Natural killer cell (primary cell): ENCODE measurements at regions not wholly inside any gene's neighbourhood (a gene's known extent, or its start where the extent isn't known, plus 50 kb on each side); places are given as distances from the start of the nearest gene placed in this dataset.

Experiments used
- ATAC-seq, 3 donors: fragments of 150-1000 bp in 2 of 3; fragments of 200-7000 bp in 1 of 3; cut with Tn5 transposase; 1 replicate in 1 of 3; 2 replicates in 2 of 3; pipeline ENCODE4 v1.10.0; 2021; ENCODE audit warnings: mild to moderate bottlenecking in 2 of 3, moderate library complexity in 2 of 3
- DNase-seq, 2 donors: peaks; one replicate each; pipeline versions ENCODE4 v3.0.0 to v3.0.0-alpha.2; 2013 to 2021; ENCODE audit warnings: mixed read lengths in 1 of 2
- H3K27ac ChIP-seq: one replicate; pipeline ENCODE4 v1.5.1; 2013; ENCODE audit warnings: mild to moderate bottlenecking, low read length
- H3K27me3 ChIP-seq: one replicate; pipeline ENCODE4 v1.6.1; 2013; ENCODE audit warnings: low read length; ENCODE audit not compliant: control insufficient read depth, insufficient read depth
- H3K36me3 ChIP-seq: one replicate; pipeline ENCODE4 v1.6.1; 2013; ENCODE audit warnings: low read length; ENCODE audit not compliant: control insufficient read depth, insufficient read depth
- H3K4me1 ChIP-seq: one replicate; pipeline ENCODE4 v1.6.1; 2013; ENCODE audit warnings: low read length; ENCODE audit not compliant: control insufficient read depth, insufficient read depth
- H3K4me3 ChIP-seq: one replicate; pipeline ENCODE4 v1.5.1; 2013; ENCODE audit warnings: low read length
- H3K9me3 ChIP-seq: one replicate; pipeline ENCODE4 v1.6.1; 2013; ENCODE audit warnings: low read length; ENCODE audit not compliant: control insufficient read depth, insufficient read depth
- H3K27ac Mint-ChIP-seq, 2 donors: one replicate each; pipeline ENCODE4 v1.8.0; 2022; ENCODE audit warnings: mild to moderate bottlenecking in 2 of 2, mixed read lengths in 2 of 2, moderate library complexity in 1 of 2
- H3K27me3 Mint-ChIP-seq, 2 donors: one replicate each; pipeline ENCODE4 v1.8.0; 2022; ENCODE audit warnings: low read depth in 2 of 2, mixed read lengths in 2 of 2
- H3K36me3 Mint-ChIP-seq: one replicate; pipeline ENCODE4 v1.8.0; 2022; ENCODE audit warnings: mixed read lengths
- H3K4me1 Mint-ChIP-seq, 2 donors: one replicate each; pipeline ENCODE4 v1.8.0; 2022; ENCODE audit warnings: mixed read lengths in 2 of 2
- H3K4me3 Mint-ChIP-seq: one replicate; pipeline ENCODE4 v1.8.0; 2022; ENCODE audit warnings: mild to moderate bottlenecking, moderate library complexity, mixed read lengths
- H3K9me3 Mint-ChIP-seq, 2 donors: one replicate each; pipeline ENCODE4 v1.8.0; 2022; ENCODE audit warnings: mixed read lengths in 2 of 2
- CTCF ChIP-seq: fragments of 200-600 bp; IDR thresholded peaks from one replicate; pipeline ENCODE4 v1.8.0; 2022; ENCODE audit warnings: antibody characterized with exemption
- WGBS: methylation state at CpG from one replicate; pipeline ENCODE4 v1.1.7; 2013; ENCODE audit warnings: missing lambda C conversion rate; ENCODE audit not compliant: insufficient coverage; 5-methylcytosine and 5-hydroxymethylcytosine counted together
- intact Hi-C: fragments of 100-400 bp; cut with micrococcal nuclease; formaldehyde crosslinking; loops from one replicate; pipeline ENCODE4 v1.14.2; 2022

DNA sequence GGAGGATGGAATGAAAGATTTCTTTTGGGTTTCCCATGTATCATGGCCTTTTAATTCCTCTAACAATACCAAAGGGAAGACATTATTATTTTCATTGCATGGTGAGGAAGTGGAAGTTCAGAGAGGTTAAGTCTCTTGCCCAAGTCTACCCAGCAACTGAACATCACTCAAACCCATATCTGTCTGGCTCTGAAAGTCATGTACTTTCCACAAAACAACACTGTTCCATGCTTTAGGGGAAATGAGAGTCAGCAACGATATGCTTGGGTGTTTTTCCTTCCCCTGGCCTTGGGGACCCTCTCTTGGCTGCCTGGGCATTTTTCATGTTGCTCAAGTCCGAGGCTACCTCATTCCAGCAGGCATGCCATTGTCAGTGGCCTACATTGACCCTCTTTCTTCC lies 118.8 kb downstream of the ADTRP start:
- Mint-ChIP-seq H3K9me3 (no peaks in the 10 kb centered on the region), H3K27ac (no peak overlapping the region), H3K4me3 (no peak overlapping the region), H3K27me3 (peaks cover 10 to 21% of the 10 kb centered on the region in 2 donors), H3K36me3 (no peaks in the 10 kb centered on the region), H3K4me1 (no peaks in the 10 kb centered on the region)
- Histone ChIP-seq H3K27ac (no peak overlapping the region), H3K36me3 (no peaks in the 10 kb centered on the region), H3K9me3 (no peaks in the 10 kb centered on the region), H3K4me3 (no peak overlapping the region), H3K27me3 (no peaks in the 10 kb centered on the region), H3K4me1 (no peaks in the 10 kb centered on the region)
- no peak for ATAC-seq
- intact Hi-C loops, result no loop called here
- no peak for TF ChIP-seq CTCF
- WGBS, result 62% methylated on average over 2 of the region's 2 CpGs
- no peak for DNase-seq

DNA sequence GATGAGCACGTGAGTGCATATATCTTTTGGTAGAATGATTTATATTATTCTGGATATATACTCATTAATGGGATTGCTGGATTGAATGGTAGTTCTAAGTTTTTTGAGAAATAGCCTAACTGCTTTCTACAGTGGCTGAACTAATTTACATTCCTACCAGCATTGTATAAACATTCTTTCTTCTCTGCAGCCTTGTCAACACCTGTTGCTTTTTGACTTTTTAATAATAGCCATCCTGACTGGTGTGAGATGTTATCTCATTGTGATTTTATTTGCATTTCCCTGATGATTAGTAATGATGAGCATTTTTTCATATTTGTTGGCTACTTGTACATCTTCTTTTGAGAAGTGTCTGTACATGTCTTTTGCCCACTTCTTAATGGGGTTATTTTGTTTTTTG lies 116.3 kb downstream of the ADTRP start:
- no CpG with 5 or more reads among the region's 1 CpG for WGBS
- H3K36me3 Mint-ChIP-seq, result no peaks in the 10 kb centered on the region
- H3K27ac Mint-ChIP-seq, result no peak overlapping the region
- H3K27me3 Mint-ChIP-seq, result peaks cover 11 to 34% of the 10 kb centered on the region in 2 donors
- no peaks in the 10 kb centered on the region for H3K4me1 Mint-ChIP-seq
- H3K36me3 ChIP-seq, result no peaks in the 10 kb centered on the region
- intact Hi-C loops, result no loop called here
- H3K4me1 ChIP-seq, result no peaks in the 10 kb centered on the region
- DNase-seq (no peak), ATAC-seq (no peak)
- no peak overlapping the region for H3K4me3 ChIP-seq
- no peaks in the 10 kb centered on the region for H3K9me3 Mint-ChIP-seq
- H3K9me3 ChIP-seq, result no peaks in the 10 kb centered on the region
- no peak overlapping the region for H3K4me3 Mint-ChIP-seq
- H3K27me3 ChIP-seq, result peaks cover 3% of the 10 kb centered on the region
- H3K27ac ChIP-seq, result no peak overlapping the region
- TF ChIP-seq CTCF, result no peak

GRCh38 chr6:11663519-11663918 lies 115.1 kb downstream of the ADTRP start:
- no peaks in the 10 kb centered on the region for H3K36me3 ChIP-seq
- Mint-ChIP-seq H3K9me3 (no peaks in the 10 kb centered on the region), H3K27ac (no peak overlapping the region), H3K36me3 (no peaks in the 10 kb centered on the region), H3K27me3 (peaks cover 10 to 34% of the 10 kb centered on the region in 2 donors), H3K4me1 (no peaks in the 10 kb centered on the region), H3K4me3 (no peak overlapping the region)
- H3K4me3 ChIP-seq, result no peak overlapping the region
- no peak for TF ChIP-seq CTCF
- 100% methylated on average over 1 of the region's 2 CpGs for WGBS
- H3K27me3 ChIP-seq, result peaks cover 3% of the 10 kb centered on the region
- intact Hi-C loops, result no loop called here
- H3K4me1 ChIP-seq, result no peaks in the 10 kb centered on the region
- H3K9me3 ChIP-seq, result no peaks in the 10 kb centered on the region
- DNase-seq, result no peak
- no peak overlapping the region for H3K27ac ChIP-seq
- no peak for ATAC-seq
